DMS53 treated with DMSO at 0.1 percent for 48 hours (cell line): ENCODE measurements at regions not wholly inside any gene's neighbourhood (a gene's known extent, or its start where the extent isn't known, plus 50 kb on each side); places are given as distances from the start of the nearest gene placed in this dataset.
"Not testable (repeated sequence)": the region's sequence is repeated elsewhere in the genome, so short reads cannot be mapped to it uniquely, and the experiment has no call there.

Experiments used
- DNase-seq: peaks from one replicate; lab custom pipeline; 2025; ENCODE audit not compliant: unreplicated experiment; lab: John Stamatoyannopoulos, UW

DNA sequence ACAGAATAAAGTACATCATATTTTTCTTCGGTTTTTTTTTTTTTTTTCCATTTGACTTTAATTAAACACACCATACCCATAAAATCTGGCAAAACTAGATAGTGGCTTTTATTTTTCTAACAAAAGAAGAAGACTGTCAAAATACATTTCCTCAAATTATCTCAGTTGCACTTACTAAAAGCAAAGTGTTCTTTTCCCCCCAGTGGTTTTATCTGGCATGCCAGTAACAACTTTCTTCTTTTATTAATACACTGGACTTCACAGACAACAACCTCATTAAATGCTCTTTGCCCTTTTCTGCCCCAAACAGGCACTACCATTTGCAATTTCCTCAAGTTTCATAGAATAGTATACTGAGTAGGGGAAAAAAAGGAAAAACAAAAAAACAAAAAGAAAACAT, 1792.3 kb downstream of the EFNA5 start:
- DNase-seq, result no peak

DNA sequence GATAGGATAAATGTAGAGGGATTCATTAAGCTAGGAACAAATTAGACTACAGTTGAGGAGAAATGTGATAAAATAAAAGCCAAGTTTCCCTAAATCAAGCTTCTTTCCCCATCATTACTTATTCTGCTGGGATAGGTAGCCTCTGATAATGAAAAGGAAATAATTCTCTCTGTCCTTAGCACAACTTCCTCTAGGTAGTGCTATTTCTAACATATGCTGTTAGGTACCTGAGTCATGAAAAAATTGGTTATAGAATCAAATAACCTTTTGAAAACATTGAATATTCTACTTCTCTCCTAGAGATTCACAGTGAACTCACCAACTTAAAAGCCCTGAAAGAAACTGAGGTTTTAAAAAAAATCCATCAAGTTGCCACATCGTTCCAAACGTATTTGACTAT, 1793.1 kb downstream of the EFNA5 start:
- no peak for DNase-seq

- DNase-seq, result no peak
These were observed 1796.4 kb downstream of the EFNA5 start for GRCh38 chr5:105874316-105874715.

- no peak for DNase-seq
These were observed 1798.0 kb downstream of the EFNA5 start for GRCh38 chr5:105872569-105873270.

DNA sequence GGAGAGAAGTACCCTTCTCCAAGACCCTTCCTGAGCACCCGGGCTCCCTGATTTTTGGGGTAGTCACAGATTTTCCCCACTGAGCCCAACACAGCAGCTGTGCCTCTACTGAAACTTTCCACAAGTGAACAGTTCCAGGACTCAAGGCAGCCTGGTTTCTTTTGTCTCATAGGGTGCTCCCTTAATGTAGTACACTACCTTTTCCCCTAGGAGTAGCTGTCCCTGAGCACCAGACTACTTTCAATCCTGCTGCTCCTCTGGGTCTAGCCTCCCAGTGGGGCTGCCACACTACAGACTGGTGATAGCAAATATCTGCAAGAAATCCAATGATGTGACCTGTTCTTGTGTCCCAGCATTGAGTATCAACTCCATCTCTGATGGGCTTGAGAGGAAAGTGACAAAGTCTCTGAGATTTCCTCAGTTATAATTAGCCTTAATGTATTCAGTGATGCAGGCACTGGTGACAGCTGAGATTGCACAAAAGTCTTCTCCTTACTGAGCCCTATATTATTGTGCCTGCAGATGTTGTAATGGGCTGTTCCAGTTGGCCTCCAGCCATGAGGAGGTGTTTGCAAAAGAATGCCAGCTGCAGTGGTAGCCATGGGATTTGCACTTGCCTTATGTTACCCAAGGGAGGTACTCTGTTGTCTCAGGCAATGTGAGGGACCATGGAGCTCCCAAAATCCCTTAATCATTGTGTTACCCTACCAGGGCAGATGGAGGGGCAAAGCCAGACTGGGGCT, 1802.5 kb downstream of the EFNA5 start:
- DNase-seq, result no peak

GRCh38 chr5:105865834-105866233, 1804.9 kb downstream of the EFNA5 start:
- no peak for DNase-seq

- not testable (repeated sequence) for DNase-seq
These were observed 1811.4 kb downstream of the EFNA5 start for GRCh38 chr5:105859350-105859749.

- no peak for DNase-seq
These were observed 1821.0 kb downstream of the EFNA5 start for GRCh38 chr5:105849701-105850100.

- no peak for DNase-seq
These were observed 1829.9 kb downstream of the EFNA5 start for GRCh38 chr5:105840800-105841199.

DNA sequence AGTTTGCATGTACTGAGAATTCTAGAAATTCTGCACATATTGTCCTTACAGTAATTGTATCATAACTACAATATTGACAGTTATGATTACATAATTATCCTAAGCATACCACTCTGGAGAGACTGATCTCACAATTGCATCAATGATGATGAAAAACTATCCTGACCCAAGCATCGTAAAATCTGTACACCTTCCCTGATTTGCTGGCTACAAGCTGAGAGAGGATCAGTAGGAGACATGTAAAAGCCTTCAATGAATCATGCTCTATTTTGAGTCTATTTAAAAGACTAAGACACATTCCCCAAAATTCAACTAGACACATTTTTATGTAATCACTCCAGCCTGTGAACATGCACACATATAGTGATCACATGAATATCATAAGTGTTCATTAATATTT, 1833.8 kb downstream of the EFNA5 start:
- DNase-seq, result no peak

DNA sequence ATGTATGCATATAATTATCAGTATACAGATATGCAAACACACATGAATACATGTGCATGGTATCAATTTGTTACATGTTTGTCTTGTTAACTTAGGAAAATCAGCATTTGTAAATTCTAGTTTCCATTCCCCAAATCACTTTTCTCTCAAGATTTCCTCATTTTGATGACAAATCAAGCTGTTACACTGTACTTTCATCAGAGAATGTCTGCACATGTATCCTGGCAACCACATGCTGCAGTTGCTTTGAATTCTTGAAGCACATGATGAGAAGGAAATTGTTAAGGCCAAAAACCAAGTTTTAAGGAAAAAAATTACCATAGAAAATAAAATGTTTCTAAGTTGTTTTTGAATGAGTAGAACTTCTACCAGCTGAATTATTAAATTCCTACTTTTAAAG, 1834.5 kb downstream of the EFNA5 start:
- DNase-seq, result no peak

- no peak for DNase-seq
These were observed 1841.9 kb downstream of the EFNA5 start for GRCh38 chr5:105828821-105829220.

GRCh38 chr5:105821800-105822199, 1848.9 kb downstream of the EFNA5 start:
- no peak for DNase-seq

DNA sequence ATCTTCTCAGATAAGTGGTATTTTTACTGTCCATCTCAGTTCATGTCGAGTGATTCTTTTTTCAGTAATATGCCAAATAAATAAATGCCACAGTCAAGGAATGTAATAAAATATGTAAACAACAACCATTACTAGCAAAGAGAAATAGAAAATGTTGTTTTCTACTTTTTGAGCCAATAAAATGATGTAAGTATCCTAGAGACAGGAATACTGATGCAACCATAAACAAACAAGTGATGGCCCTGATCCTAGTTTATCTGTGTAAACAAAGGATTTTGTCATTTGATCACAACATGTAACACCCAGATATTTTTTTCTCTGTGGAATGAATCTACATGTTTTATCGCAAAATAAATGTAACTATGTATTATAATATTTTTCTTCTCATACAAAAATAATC, 1852.8 kb downstream of the EFNA5 start:
- no peak for DNase-seq

DNA sequence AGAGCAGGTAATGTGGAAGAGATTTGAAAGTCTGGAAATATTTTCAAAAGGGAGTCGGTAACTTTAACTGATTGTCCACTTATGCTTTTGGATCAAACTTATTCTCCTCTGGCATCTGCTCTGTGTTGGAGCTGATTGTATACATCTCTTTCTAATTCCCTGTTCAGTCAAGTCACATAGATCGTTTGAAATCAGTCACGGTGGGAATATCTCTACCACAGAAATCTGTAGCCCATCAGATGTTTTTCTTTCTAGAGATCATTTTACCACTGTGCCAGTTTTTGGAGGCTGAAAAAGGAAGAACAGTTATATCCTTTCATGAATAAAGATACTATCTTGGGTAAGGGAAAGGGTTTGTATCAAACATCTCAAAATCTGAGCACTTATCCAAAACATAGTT, 1853.3 kb downstream of the EFNA5 start:
- DNase-seq, result no peak

DNA sequence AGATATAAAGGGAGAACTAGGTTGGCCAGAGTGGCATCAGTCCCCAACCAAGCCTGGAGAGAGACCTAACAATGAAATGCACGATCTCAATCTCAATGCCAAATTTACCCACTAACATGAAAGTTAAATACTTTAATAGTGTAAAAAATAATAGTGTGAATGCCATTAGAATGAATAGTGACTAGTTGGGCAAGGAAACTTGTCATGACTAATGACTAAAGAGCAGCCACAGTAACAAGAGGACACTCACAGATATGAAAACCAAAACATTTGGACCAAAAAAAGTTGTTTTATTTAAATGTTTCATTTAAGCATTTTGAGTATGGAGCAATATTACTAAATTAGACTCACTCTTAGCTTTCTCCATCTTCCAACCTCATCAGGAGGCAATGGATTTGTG, 1853.8 kb downstream of the EFNA5 start:
- DNase-seq, result no peak

GRCh38 chr5:105812304-105812703, 1858.4 kb downstream of the EFNA5 start:
- DNase-seq, result no peak

DNA sequence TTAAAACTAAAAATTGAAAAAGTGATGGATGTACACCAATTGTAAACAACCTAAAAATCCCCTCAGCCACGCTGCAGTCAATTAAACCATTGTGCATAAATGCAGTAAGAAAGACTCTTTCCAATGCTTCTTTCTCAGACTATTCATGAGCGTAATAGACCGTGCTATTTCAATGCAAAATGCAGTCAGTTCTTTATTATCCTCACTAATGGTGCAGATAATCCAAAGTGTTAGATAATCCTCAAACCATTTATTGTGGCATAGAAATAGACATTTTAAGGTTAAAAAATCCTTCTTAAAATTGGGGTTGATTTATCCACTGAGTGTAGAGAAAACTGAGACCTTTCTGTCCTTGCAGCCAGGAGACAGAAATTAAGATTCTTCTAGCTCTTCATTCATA, 1862.8 kb downstream of the EFNA5 start:
- no peak for DNase-seq

DNA sequence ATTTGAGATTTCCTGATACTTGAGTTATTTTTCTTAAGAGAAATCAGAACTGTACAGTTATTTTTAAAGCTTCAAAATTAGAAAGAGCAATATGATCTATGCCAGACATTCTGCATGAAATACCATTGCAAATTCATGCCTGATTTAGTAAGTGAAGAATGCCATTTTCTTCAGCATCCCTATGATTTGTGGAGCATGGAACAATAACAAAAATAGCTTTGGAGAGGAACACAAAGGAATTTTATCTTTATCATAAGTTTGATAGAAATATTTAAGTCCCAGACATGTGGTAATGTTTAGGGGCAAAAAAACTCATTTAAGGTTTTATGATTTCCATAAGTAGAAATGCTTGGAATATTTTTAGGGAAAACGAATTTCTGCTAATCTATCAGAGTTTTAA, 1863.4 kb downstream of the EFNA5 start:
- no peak for DNase-seq

GRCh38 chr5:105806596-105806995, 1864.1 kb downstream of the EFNA5 start:
- no peak for DNase-seq

- DNase-seq, result no peak
These were observed 1867.3 kb downstream of the EFNA5 start for GRCh38 chr5:105803431-105803830.

DNA sequence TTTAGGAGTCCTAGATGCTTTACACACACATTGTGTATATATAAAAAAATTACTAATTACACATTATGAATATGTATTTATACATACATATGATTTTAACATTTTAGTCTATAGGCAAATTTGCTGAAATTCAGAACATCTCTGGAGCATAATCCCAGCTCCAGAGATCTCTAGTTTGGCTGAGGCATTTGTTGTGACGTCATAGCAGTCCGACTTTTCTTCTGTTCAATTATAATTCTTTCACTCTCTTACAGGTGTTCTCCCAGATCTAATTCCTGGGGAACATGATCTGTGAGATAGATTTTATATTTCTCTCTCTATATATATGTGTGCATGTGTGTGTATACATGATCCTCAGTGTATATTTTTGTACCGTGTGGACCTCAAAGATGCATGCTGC, 1876.2 kb downstream of the EFNA5 start:
- DNase-seq, result no peak

DNA sequence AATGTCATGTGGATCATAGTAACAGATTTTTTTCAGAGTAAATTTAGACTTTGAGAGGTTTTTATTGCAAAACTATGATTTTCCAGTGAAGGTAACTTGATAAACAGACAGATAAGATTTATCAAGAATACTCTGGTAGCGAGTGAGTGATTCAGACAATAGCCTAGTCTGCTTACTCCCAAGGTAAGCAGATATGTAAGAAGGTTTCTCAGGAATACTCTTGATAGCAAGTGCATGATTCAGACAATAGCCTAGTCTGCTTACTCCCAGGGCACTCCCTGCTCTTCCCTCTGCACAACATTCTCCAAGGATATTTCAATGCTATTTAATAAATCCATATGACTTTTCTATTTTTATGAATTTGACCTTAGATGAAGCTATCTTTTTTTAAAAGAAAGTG, 1881.5 kb downstream of the EFNA5 start:
- DNase-seq, result no peak
